A673 (cell line): ENCODE measurements at regions not wholly inside any gene's neighbourhood (a gene's known extent, or its start where the extent isn't known, plus 50 kb on each side); places are given as distances from the start of the nearest gene placed in this dataset.

Experiments
- BruUV-seq: library from RNA; stranded (reverse); fragments of 400-500 nt; replicated peaks from 2 replicates; lab custom pipeline; 2021; lab: Mats Ljungman, UMichigan
- CTCF ChIA-PET: fragments of 300-600 bp; sonication (Branson Sonifier 250); formaldehyde crosslinking; loops from one replicate; lab custom pipeline; 2022; ENCODE audit warnings: antibody characterized with exemption; lab: Charles Lee
- POLR2A ChIA-PET: fragments of 300-600 bp; sonication (Branson Sonifier 250); formaldehyde crosslinking; loops from one replicate; lab custom pipeline; 2022; ENCODE audit warnings: antibody characterized with exemption; ENCODE audit not compliant: low non-redundant PET; lab: Charles Lee
- DNase-seq: peaks from one replicate; pipeline ENCODE4 v3.0.0-alpha.2; 2015; ENCODE audit warnings: low spot score
- H3K27ac ChIP-seq: fragments of 200-600 bp; sonication (generic); 2 replicates; pipeline ENCODE4 v1.5.1; 2016; ENCODE audit warnings: mixed run types, low read depth, mild to moderate bottlenecking, mixed read lengths, antibody characterized with exemption, low read length; ENCODE audit not compliant: poor library complexity, severe bottlenecking
- H3K27me3 ChIP-seq: fragments of 200-600 bp; sonication (generic); replicated peaks from 2 replicates; pipeline ENCODE4 v1.6.1; 2017; ENCODE audit warnings: mixed run types, low read depth, mild to moderate bottlenecking, mixed read lengths, antibody characterized with exemption, low read length; ENCODE audit not compliant: insufficient read depth, poor library complexity
- H3K36me3 ChIP-seq: fragments of 200-600 bp; sonication (generic); 2 replicates; pipeline ENCODE4 v1.6.1; 2016; ENCODE audit warnings: mixed run types, mild to moderate bottlenecking, mixed read lengths, antibody characterized with exemption, low read length; ENCODE audit not compliant: insufficient read depth, poor library complexity, severe bottlenecking
- H3K4me1 ChIP-seq: fragments of 200-600 bp; sonication (generic); 2 replicates; pipeline ENCODE4 v1.6.1; 2017; ENCODE audit warnings: mixed run types, mild to moderate bottlenecking, mixed read lengths, antibody characterized with exemption, low read length; ENCODE audit not compliant: insufficient read depth, poor library complexity, severe bottlenecking
- H3K4me3 ChIP-seq: fragments of 200-600 bp; sonication (generic); 2 replicates; pipeline ENCODE4 v1.5.1; 2016; ENCODE audit warnings: low read depth, mixed run types, mild to moderate bottlenecking, mixed read lengths, low read length; ENCODE audit not compliant: poor library complexity, severe bottlenecking
- H3K9me3 ChIP-seq: fragments of 200-600 bp; sonication (generic); 2 replicates; pipeline ENCODE4 v1.6.1; 2016; ENCODE audit warnings: mixed run types, low read depth, mild to moderate bottlenecking, mixed read lengths, antibody characterized with exemption, low read length; ENCODE audit not compliant: poor library complexity, severe bottlenecking
- CTCF ChIP-seq: fragments of 300-800, 200-600 bp; sonication (generic); conservative IDR thresholded peaks from 2 replicates; pipeline ENCODE4 v1.5.1; 2017; ENCODE audit warnings: low read depth, mild to moderate bottlenecking, antibody characterized with exemption, low read length, moderate library complexity, mixed read lengths
- EZH2 ChIP-seq: fragments of 200-600 bp; sonication (generic); IDR thresholded peaks from 2 replicates; pipeline ENCODE4 v1.6.1; 2017; ENCODE audit warnings: borderline replicate concordance, low read depth, mild to moderate bottlenecking, mixed read lengths, antibody characterized with exemption, low read length; ENCODE audit not compliant: poor library complexity, severe bottlenecking
- intact Hi-C: fragments of 100-400 bp; cut with micrococcal nuclease; formaldehyde crosslinking; loops from one replicate; pipeline ENCODE4 v1.10.0; 2022; ENCODE audit not compliant: unreplicated experiment

DNA sequence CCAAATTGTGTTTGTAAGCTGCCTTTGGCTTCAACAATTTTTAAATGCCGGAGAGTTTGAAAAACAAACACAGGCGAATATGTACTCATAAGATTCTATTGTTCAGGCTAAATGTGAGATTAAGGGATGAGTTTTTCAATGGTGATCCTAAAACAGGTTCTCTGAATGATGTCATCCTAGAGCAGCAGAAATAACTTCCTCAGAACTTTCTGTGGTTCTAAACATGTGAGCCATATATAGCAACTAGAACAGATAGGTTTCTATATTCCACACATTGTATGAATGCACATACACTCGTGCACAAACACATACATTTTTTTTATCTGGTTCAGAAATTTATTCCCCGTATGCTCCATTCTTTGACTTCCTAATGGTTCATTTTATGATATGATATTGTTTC is 1352.2 kb downstream of the CDH8 start:
- Histone ChIP-seq H3K4me1 (no peaks in the 10 kb centered on the region), H3K9me3 (no peaks in the 10 kb centered on the region), H3K36me3 (no peaks in the 10 kb centered on the region), H3K27me3 (no peaks in the 10 kb centered on the region), H3K4me3 (no peak overlapping the region), H3K27ac (no peak overlapping the region)
- ChIA-PET POLR2A (no interaction called here), CTCF (no interaction called here)
- DNase-seq: no peak
- BruUV-seq: no TSS peak
- TF ChIP-seq CTCF (no peak), EZH2 (no peak)
- intact Hi-C loops: no loop called here

- no peak for DNase-seq
- no TSS peak for BruUV-seq
- no peaks in the 10 kb centered on the region for H3K4me1 ChIP-seq
- TF ChIP-seq EZH2: no peak
- TF ChIP-seq CTCF: no peak
- CTCF ChIA-PET: no interaction called here
- intact Hi-C loops: no loop called here
- POLR2A ChIA-PET: no interaction called here
- H3K27me3 ChIP-seq: no peaks in the 10 kb centered on the region
- H3K4me3 ChIP-seq: no peak overlapping the region
- no peaks in the 10 kb centered on the region for H3K36me3 ChIP-seq
- no peak overlapping the region for H3K27ac ChIP-seq
- H3K9me3 ChIP-seq: no peaks in the 10 kb centered on the region
These were observed 1354.0 kb downstream of the CDH8 start for GRCh38 chr16:60682219-60682618.

GRCh38 chr16:60681043-60681442 is 1355.2 kb downstream of the CDH8 start:
- H3K27ac ChIP-seq: no peak overlapping the region
- POLR2A ChIA-PET: no interaction called here
- BruUV-seq: no TSS peak
- no peak for DNase-seq
- H3K36me3 ChIP-seq: no peaks in the 10 kb centered on the region
- intact Hi-C loops: no loop called here
- H3K9me3 ChIP-seq: no peaks in the 10 kb centered on the region
- no peak for TF ChIP-seq EZH2
- no peak for TF ChIP-seq CTCF
- no peaks in the 10 kb centered on the region for H3K27me3 ChIP-seq
- H3K4me3 ChIP-seq: no peak overlapping the region
- CTCF ChIA-PET: no interaction called here
- H3K4me1 ChIP-seq: no peaks in the 10 kb centered on the region
